Tibial nerve (tissue), 4 donors: ENCODE measurements at regions not wholly inside any gene's neighbourhood (a gene's known extent, or its start where the extent isn't known, plus 50 kb on each side); places are given as distances from the start of the nearest gene placed in this dataset.

Experiments
- DNase-seq, 2 donors: peaks; one replicate each; pipeline ENCODE4 v3.0.0-alpha.2; 2019; ENCODE audit warnings: low spot score in 2 of 2
- H3K27ac ChIP-seq, 4 donors: fragments of 200-600 bp; sonication (generic) in 3 of 4; one replicate each; pipeline ENCODE4 v1.5.1; 2017 to 2019; ENCODE audit warnings: mild to moderate bottlenecking in 1 of 4
- H3K27me3 ChIP-seq, 2 donors: fragments of 200-600 bp; sonication (generic) in 1 of 2; one replicate each; pipeline versions ENCODE4 v1.5.1 to v1.6.0; 2017 to 2019
- H3K36me3 ChIP-seq, 3 donors: fragments of 200-600 bp; sonication (generic); one replicate each; pipeline ENCODE4 v1.5.1; 2018 to 2019
- H3K4me1 ChIP-seq, 4 donors: fragments of 200-600 bp; sonication (generic) in 3 of 4; one replicate each; pipeline ENCODE4 v1.5.1; 2017 to 2019
- H3K4me3 ChIP-seq, 4 donors: fragments of 200-600 bp; sonication (generic) in 3 of 4; one replicate each; pipeline ENCODE4 v1.5.1; 2017 to 2019; ENCODE audit warnings: mild to moderate bottlenecking in 1 of 4, moderate library complexity in 1 of 4
- H3K9me3 ChIP-seq, 4 donors: fragments of 200-600 bp; sonication (generic) in 3 of 4; one replicate each; pipeline ENCODE4 v1.5.1; 2017 to 2019
- CTCF ChIP-seq, 5 experiments: fragments of 200-600 bp in 3 of 5; fragments of 450-650 bp in 2 of 5; sonication (generic) in 3 of 5; IDR thresholded peaks; one replicate each; pipeline ENCODE4 v1.5.1; 2016 to 2019; ENCODE audit warnings: antibody characterized with exemption in 5 of 5, mild to moderate bottlenecking in 3 of 5, moderate library complexity in 2 of 5
- EP300 ChIP-seq, 2 donors: sonication (generic); formaldehyde crosslinking; IDR thresholded peaks; one replicate each; pipeline ENCODE4 v1.6.1; 2017; ENCODE audit warnings: antibody characterized with exemption in 2 of 2, mild to moderate bottlenecking in 1 of 2
- POLR2A ChIP-seq, 2 donors: fragments of 450-650 bp; IDR thresholded peaks; one replicate each; pipeline ENCODE4 v1.6.1; 2017; ENCODE audit warnings: antibody characterized with exemption in 2 of 2, mild to moderate bottlenecking in 2 of 2, moderate library complexity in 2 of 2
- WGBS, 2 donors: methylation state at CpG; one replicate each; pipeline ENCODE4 v1.1.5; 2018; 5-methylcytosine and 5-hydroxymethylcytosine counted together

GRCh38 chr3:176088962-176089383, 1108.3 kb downstream of the TBL1XR1 start:
- no peak for DNase-seq
- H3K4me3 ChIP-seq: no peak overlapping the region
- H3K4me1 ChIP-seq: peaks cover 0 to 6% (median 0%) of the 10 kb centered on the region in 4 donors
- no peaks in the 10 kb centered on the region for H3K36me3 ChIP-seq
- TF ChIP-seq CTCF (IDR thresholded peaks at IDR 0.05) (no peak), POLR2A (IDR thresholded peaks at IDR 0.05) (no peak), EP300 (IDR thresholded peaks at IDR 0.05) (no peak)
- H3K27ac ChIP-seq: no peak overlapping the region
- H3K27me3 ChIP-seq: no peaks in the 10 kb centered on the region
- peaks cover 0 to 6% (median 0%) of the 10 kb centered on the region in 4 donors for H3K9me3 ChIP-seq
- WGBS, 2 donors: 64 to 68% methylated on average over 3 of the region's 3 CpGs

GRCh38 chr3:176087066-176087697, 1110.1 kb downstream of the TBL1XR1 start:
- no peak for DNase-seq
- WGBS, 2 donors: 55 to 78% methylated on average over 2 of the region's 2 CpGs
- H3K4me1 ChIP-seq: peaks cover 0 to 6% (median 0%) of the 10 kb centered on the region in 4 donors
- peaks cover 0 to 6% (median 0%) of the 10 kb centered on the region in 4 donors for H3K9me3 ChIP-seq
- no peaks in the 10 kb centered on the region for H3K27me3 ChIP-seq
- no peak overlapping the region for H3K27ac ChIP-seq
- TF ChIP-seq POLR2A (IDR thresholded peaks at IDR 0.05): no peak
- no peak for TF ChIP-seq CTCF (IDR thresholded peaks at IDR 0.05)
- TF ChIP-seq EP300 (IDR thresholded peaks at IDR 0.05): no peak
- H3K36me3 ChIP-seq: no peaks in the 10 kb centered on the region
- no peak overlapping the region for H3K4me3 ChIP-seq

GRCh38 chr3:176079785-176080184, 1117.5 kb downstream of the TBL1XR1 start:
- no peak overlapping the region for H3K4me3 ChIP-seq
- WGBS, 2 donors: 73 to 100% methylated on average over 1 of the region's 1 CpG
- no peak overlapping the region for H3K27ac ChIP-seq
- no peaks in the 10 kb centered on the region for H3K4me1 ChIP-seq
- H3K36me3 ChIP-seq: no peaks in the 10 kb centered on the region
- no peak for TF ChIP-seq CTCF (IDR thresholded peaks at IDR 0.05)
- no peak for TF ChIP-seq POLR2A (IDR thresholded peaks at IDR 0.05)
- no peak for TF ChIP-seq EP300 (IDR thresholded peaks at IDR 0.05)
- H3K9me3 ChIP-seq: peaks cover 0 to 4% (median 0%) of the 10 kb centered on the region in 4 donors
- no peak for DNase-seq
- H3K27me3 ChIP-seq: no peaks in the 10 kb centered on the region

- no peak overlapping the region for H3K27ac ChIP-seq
- H3K9me3 ChIP-seq: peaks cover 0 to 4% (median 0%) of the 10 kb centered on the region in 4 donors
- H3K4me1 ChIP-seq: no peaks in the 10 kb centered on the region
- WGBS, 2 donors: 42 to 43% methylated on average over 1 of the region's 1 CpG
- no peak for DNase-seq
- TF ChIP-seq POLR2A (IDR thresholded peaks at IDR 0.05) (no peak), CTCF (IDR thresholded peaks at IDR 0.05) (no peak), EP300 (IDR thresholded peaks at IDR 0.05) (no peak)
- no peak overlapping the region for H3K4me3 ChIP-seq
- no peaks in the 10 kb centered on the region for H3K36me3 ChIP-seq
- H3K27me3 ChIP-seq: no peaks in the 10 kb centered on the region
Observed at GRCh38 chr3:176078906-176079305, 1118.4 kb downstream of the TBL1XR1 start.

GRCh38 chr3:176075491-176075890, 1121.8 kb downstream of the TBL1XR1 start:
- WGBS, 2 donors: 64 to 66% methylated on average over 1 of the region's 1 CpG
- no peaks in the 10 kb centered on the region for H3K4me1 ChIP-seq
- no peak for DNase-seq
- no peak overlapping the region for H3K4me3 ChIP-seq
- peaks cover 0 to 4% (median 0%) of the 10 kb centered on the region in 4 donors for H3K9me3 ChIP-seq
- H3K36me3 ChIP-seq: no peaks in the 10 kb centered on the region
- no peak overlapping the region for H3K27ac ChIP-seq
- H3K27me3 ChIP-seq: no peaks in the 10 kb centered on the region
- no peak for TF ChIP-seq EP300 (IDR thresholded peaks at IDR 0.05)
- TF ChIP-seq CTCF (IDR thresholded peaks at IDR 0.05): no peak
- no peak for TF ChIP-seq POLR2A (IDR thresholded peaks at IDR 0.05)
